Neutrophil (primary cell): ENCODE measurements at regions not wholly inside any gene's neighbourhood (a gene's known extent, or its start where the extent isn't known, plus 50 kb on each side); places are given as distances from the start of the nearest gene placed in this dataset.
"Not testable (repeated sequence)": the region's sequence is repeated elsewhere in the genome, so short reads cannot be mapped to it uniquely, and the experiment has no call there.

Experiments
- H3K27ac ChIP-seq: fragments of 200-600 bp; sonication (generic); 2 replicates; pipeline ENCODE4 v1.5.1; 2016; ENCODE audit warnings: mild to moderate bottlenecking, moderate library complexity
- H3K27me3 ChIP-seq: fragments of 200-600 bp; sonication (generic); 2 replicates; pipeline ENCODE4 v1.6.0; 2016; ENCODE audit warnings: mild to moderate bottlenecking
- H3K36me3 ChIP-seq: fragments of 200-600 bp; sonication (generic); 2 replicates; pipeline ENCODE4 v1.5.1; 2017
- H3K4me1 ChIP-seq, 2 experiments: fragments of 200-600 bp in 1 of 2; sonication (generic) in 1 of 2; 1 replicate in 1 of 2; 2 replicates in 1 of 2; pipeline versions ENCODE4 v1.5.1 to v1.6.1; 2013 to 2016; ENCODE audit warnings: low read depth in 1 of 2, low read length in 1 of 2, mild to moderate bottlenecking in 1 of 2, moderate library complexity in 1 of 2; ENCODE audit not compliant: control insufficient read depth in 1 of 2, insufficient read depth in 1 of 2
- H3K4me3 ChIP-seq, 2 experiments: fragments of 200-600 bp in 1 of 2; sonication (generic) in 1 of 2; 1 replicate in 1 of 2; 2 replicates in 1 of 2; pipeline ENCODE4 v1.5.1; 2013 to 2016; ENCODE audit warnings: low read depth in 1 of 2, low read length in 1 of 2, mild to moderate bottlenecking in 1 of 2, moderate library complexity in 1 of 2
- H3K9me3 ChIP-seq: fragments of 200-600 bp; sonication (generic); 2 replicates; pipeline ENCODE4 v1.5.1; 2016
- CTCF ChIP-seq: fragments of 200-600 bp; sonication (generic); IDR thresholded peaks from 2 replicates; pipeline ENCODE4 v1.5.1; 2016; ENCODE audit warnings: antibody characterized with exemption

- H3K4me3 ChIP-seq: no peak overlapping the region
- no peaks in the 10 kb centered on the region for H3K36me3 ChIP-seq
- TF ChIP-seq CTCF: no peak
Observed at GRCh38 chr14:22210906-22211305, 378.1 kb downstream of the DAD1 start.

GRCh38 chr14:22210026-22210425 lies 379.0 kb downstream of the DAD1 start:
- H3K4me1 ChIP-seq: peaks cover 7 to 12% of the 10 kb centered on the region in 2 experiments
- H3K36me3 ChIP-seq: no peaks in the 10 kb centered on the region
- no peak overlapping the region for H3K4me3 ChIP-seq
- H3K27ac ChIP-seq: no peak overlapping the region
- no peak for TF ChIP-seq CTCF
- H3K9me3 ChIP-seq: no peaks in the 10 kb centered on the region
- H3K27me3 ChIP-seq: no peaks in the 10 kb centered on the region

More at GRCh38 chr14:22210906-22211305, 378.1 kb downstream of the DAD1 start:
- Histone ChIP-seq H3K27me3 (no peaks in the 10 kb centered on the region), H3K27ac (no peak overlapping the region), H3K4me1 (peaks cover 7 to 12% of the 10 kb centered on the region in 2 experiments), H3K9me3 (no peaks in the 10 kb centered on the region)

- no peaks in the 10 kb centered on the region for H3K27me3 ChIP-seq
- H3K4me1 ChIP-seq: no peaks in the 10 kb centered on the region
- no peaks in the 10 kb centered on the region for H3K36me3 ChIP-seq
- no peak overlapping the region for H3K27ac ChIP-seq
- no peak for TF ChIP-seq CTCF
- H3K4me3 ChIP-seq: no peak overlapping the region
- no peaks in the 10 kb centered on the region for H3K9me3 ChIP-seq
Observed at GRCh38 chr14:22203036-22203435, 386.0 kb downstream of the DAD1 start.

GRCh38 chr14:22202313-22202712 lies 386.7 kb downstream of the DAD1 start:
- H3K4me1 ChIP-seq: no peaks in the 10 kb centered on the region
- H3K4me3 ChIP-seq: no peak overlapping the region
- H3K9me3 ChIP-seq: no peaks in the 10 kb centered on the region
- no peak overlapping the region for H3K27ac ChIP-seq
- H3K36me3 ChIP-seq: no peaks in the 10 kb centered on the region
- H3K27me3 ChIP-seq: no peaks in the 10 kb centered on the region
- TF ChIP-seq CTCF: no peak

- no peak for TF ChIP-seq CTCF
- Histone ChIP-seq H3K27me3 (no peaks in the 10 kb centered on the region), H3K4me1 (no peaks in the 10 kb centered on the region), H3K27ac (no peak overlapping the region), H3K4me3 (no peak overlapping the region), H3K36me3 (no peaks in the 10 kb centered on the region), H3K9me3 (no peaks in the 10 kb centered on the region)
Observed at GRCh38 chr14:22200977-22201605, 387.9 kb downstream of the DAD1 start.

GRCh38 chr14:22200131-22200530 lies 388.9 kb downstream of the DAD1 start:
- not testable (repeated sequence) for H3K27ac ChIP-seq, H3K9me3 ChIP-seq, H3K27me3 ChIP-seq, H3K4me3 ChIP-seq, H3K36me3 ChIP-seq, H3K4me1 ChIP-seq
